Mesenchymal stem cell (in vitro differentiated cells and primary cell): ENCODE measurements at regions not wholly inside any gene's neighbourhood (a gene's known extent, or its start where the extent isn't known, plus 50 kb on each side); places are given as distances from the start of the nearest gene placed in this dataset.
"Not testable (repeated sequence)": the region's sequence is repeated elsewhere in the genome, so short reads cannot be mapped to it uniquely, and the experiment has no call there.

Experiments used
- DNase-seq: peaks from one replicate; pipeline ENCODE4 v3.0.0-alpha.2; 2013
- H2AFZ ChIP-seq: one replicate; pipeline ENCODE4 v1.6.1; 2013; ENCODE audit warnings: low read depth, mild to moderate bottlenecking, control low read depth, inconsistent platforms, low read length, moderate library complexity
- H2AK5ac ChIP-seq: 2 replicates; pipeline ENCODE4 v1.6.1; 2013; ENCODE audit warnings: low read length, moderate library complexity, mild to moderate bottlenecking, inconsistent platforms; ENCODE audit not compliant: severe bottlenecking
- H2BK120ac ChIP-seq: one replicate; pipeline ENCODE4 v1.6.1; 2013; ENCODE audit warnings: low read depth, mild to moderate bottlenecking, inconsistent platforms, low read length, moderate library complexity
- H2BK12ac ChIP-seq, 2 experiments: one replicate each; pipeline ENCODE4 v1.6.1; 2013; ENCODE audit warnings: inconsistent platforms in 2 of 2, low read length in 2 of 2, mild to moderate bottlenecking in 2 of 2, moderate library complexity in 2 of 2, control low read depth in 1 of 2
- H2BK15ac ChIP-seq: one replicate; pipeline ENCODE4 v1.6.1; 2013; ENCODE audit warnings: mild to moderate bottlenecking, low read depth, inconsistent platforms; ENCODE audit not compliant: poor library complexity, severe bottlenecking
- H2BK5ac ChIP-seq: 2 replicates; pipeline ENCODE4 v1.6.1; 2013; ENCODE audit warnings: low read depth, mild to moderate bottlenecking, low read length, control low read depth, inconsistent platforms; ENCODE audit not compliant: poor library complexity, severe bottlenecking
- H3K14ac ChIP-seq, 2 experiments: one replicate each; pipeline ENCODE4 v1.6.1; 2013; ENCODE audit warnings: inconsistent platforms in 2 of 2, low read length in 2 of 2, control low read depth in 1 of 2, mild to moderate bottlenecking in 1 of 2, moderate library complexity in 1 of 2
- H3K18ac ChIP-seq, 2 experiments: one replicate each; pipeline ENCODE4 v1.6.1; 2013; ENCODE audit warnings: inconsistent platforms in 2 of 2, low read length in 2 of 2, control low read depth in 1 of 2, low read depth in 1 of 2, mild to moderate bottlenecking in 1 of 2
- H3K23ac ChIP-seq, 2 experiments: one replicate each; pipeline ENCODE4 v1.6.1; 2013; ENCODE audit warnings: inconsistent platforms in 2 of 2, low read length in 2 of 2, mild to moderate bottlenecking in 2 of 2, moderate library complexity in 2 of 2, control low read depth in 1 of 2
- H3K27ac ChIP-seq: 2 replicates; pipeline ENCODE4 v1.5.1; 2013; ENCODE audit warnings: mild to moderate bottlenecking, moderate library complexity, low read length, control low read depth, inconsistent platforms; ENCODE audit not compliant: poor library complexity, severe bottlenecking
- H3K27me3 ChIP-seq, 2 experiments: 2 replicates each; pipeline versions ENCODE4 v1.6.1 to v1.7.0; 2013; ENCODE audit warnings: low read length in 2 of 2, mild to moderate bottlenecking in 2 of 2, moderate library complexity in 2 of 2, control low read depth in 1 of 2, inconsistent platforms in 1 of 2; ENCODE audit not compliant: control insufficient read depth in 1 of 2, insufficient read depth in 1 of 2
- H3K36me3 ChIP-seq, 2 experiments: 2 replicates each; pipeline versions ENCODE4 v1.6.1 to v1.7.0; 2013; ENCODE audit warnings: low read length in 2 of 2, control low read depth in 1 of 2, inconsistent platforms in 1 of 2, low read depth in 1 of 2, mild to moderate bottlenecking in 1 of 2; ENCODE audit not compliant: insufficient read depth in 2 of 2, control insufficient read depth in 1 of 2
- H3K4ac ChIP-seq, 2 experiments: one replicate each; pipeline ENCODE4 v1.6.1; 2013; ENCODE audit warnings: inconsistent platforms in 2 of 2, low read length in 2 of 2, mild to moderate bottlenecking in 2 of 2, moderate library complexity in 2 of 2, control low read depth in 1 of 2, low read depth in 1 of 2
- H3K4me1 ChIP-seq: 2 replicates; pipeline ENCODE4 v1.6.1; 2013; ENCODE audit warnings: low read depth, low read length, control low read depth; ENCODE audit not compliant: control insufficient read depth, insufficient read depth
- H3K4me2 ChIP-seq: 2 replicates; pipeline ENCODE4 v1.6.1; 2013; ENCODE audit warnings: low read length, mild to moderate bottlenecking, inconsistent platforms; ENCODE audit not compliant: poor library complexity, severe bottlenecking
- H3K4me3 ChIP-seq, 2 experiments: 2 replicates each; pipeline versions ENCODE4 v1.5.1 to v1.7.0; 2013; ENCODE audit warnings: low read length in 2 of 2, mild to moderate bottlenecking in 2 of 2, control low read depth in 1 of 2, low read depth in 1 of 2; ENCODE audit not compliant: insufficient read depth in 1 of 2
- H3K79me1 ChIP-seq: replicated peaks from 2 replicates; pipeline ENCODE4 v1.6.1; 2013; ENCODE audit warnings: mild to moderate bottlenecking, control low read depth, low read length, inconsistent platforms; ENCODE audit not compliant: poor library complexity, severe bottlenecking
- H3K9ac ChIP-seq: 2 replicates; pipeline ENCODE4 v1.7.0; 2013; ENCODE audit warnings: mild to moderate bottlenecking, low read length, moderate library complexity
- H3K9me3 ChIP-seq: 2 replicates; pipeline ENCODE4 v1.7.0; 2013; ENCODE audit warnings: mild to moderate bottlenecking, low read length; ENCODE audit not compliant: control insufficient read depth
- H4K8ac ChIP-seq: one replicate; pipeline ENCODE4 v1.6.1; 2013; ENCODE audit warnings: inconsistent platforms, mild to moderate bottlenecking, low read length, moderate library complexity
- H4K91ac ChIP-seq: one replicate; pipeline ENCODE4 v1.6.1; 2013; ENCODE audit warnings: mild to moderate bottlenecking, low read length, inconsistent platforms
- WGBS: methylation state at CpG from one replicate; pipeline ENCODE4 v1.1.7; 2013; ENCODE audit warnings: mixed read lengths; 5-methylcytosine and 5-hydroxymethylcytosine counted together

DNA sequence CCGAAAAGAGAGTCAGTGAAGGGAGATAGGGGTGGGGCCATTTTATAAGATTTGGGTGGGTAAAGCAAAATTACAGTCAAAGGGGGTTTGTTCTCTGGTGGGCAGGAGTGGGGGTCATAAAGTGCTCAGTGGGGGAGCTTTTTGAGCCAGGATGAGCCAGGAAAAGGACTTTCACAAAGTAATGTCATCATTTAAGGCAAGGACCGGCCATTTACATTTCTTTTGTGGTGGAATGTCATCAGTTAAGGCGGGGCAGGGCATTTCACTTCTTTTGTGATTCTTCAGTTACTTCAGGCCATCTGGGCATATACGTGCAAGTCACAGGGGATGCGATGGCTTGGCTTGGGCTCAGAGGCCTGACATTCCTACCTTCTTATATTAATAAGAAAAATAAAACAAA, 511.6 kb downstream of the GRIN2A start:
- not testable (repeated sequence) for H3K27me3 ChIP-seq, H2BK12ac ChIP-seq, H3K14ac ChIP-seq, H2BK15ac ChIP-seq, H3K79me1 ChIP-seq, H3K36me3 ChIP-seq, H3K4me2 ChIP-seq, H3K18ac ChIP-seq, H4K8ac ChIP-seq, H2AK5ac ChIP-seq, DNase-seq, H3K9ac ChIP-seq, H3K4ac ChIP-seq, H3K4me3 ChIP-seq, H3K4me1 ChIP-seq, H4K91ac ChIP-seq, H2BK5ac ChIP-seq, H3K23ac ChIP-seq, H2AFZ ChIP-seq, H2BK120ac ChIP-seq, H3K9me3 ChIP-seq, H3K27ac ChIP-seq
- 37% methylated on average over 3 of the region's 5 CpGs for WGBS

DNA sequence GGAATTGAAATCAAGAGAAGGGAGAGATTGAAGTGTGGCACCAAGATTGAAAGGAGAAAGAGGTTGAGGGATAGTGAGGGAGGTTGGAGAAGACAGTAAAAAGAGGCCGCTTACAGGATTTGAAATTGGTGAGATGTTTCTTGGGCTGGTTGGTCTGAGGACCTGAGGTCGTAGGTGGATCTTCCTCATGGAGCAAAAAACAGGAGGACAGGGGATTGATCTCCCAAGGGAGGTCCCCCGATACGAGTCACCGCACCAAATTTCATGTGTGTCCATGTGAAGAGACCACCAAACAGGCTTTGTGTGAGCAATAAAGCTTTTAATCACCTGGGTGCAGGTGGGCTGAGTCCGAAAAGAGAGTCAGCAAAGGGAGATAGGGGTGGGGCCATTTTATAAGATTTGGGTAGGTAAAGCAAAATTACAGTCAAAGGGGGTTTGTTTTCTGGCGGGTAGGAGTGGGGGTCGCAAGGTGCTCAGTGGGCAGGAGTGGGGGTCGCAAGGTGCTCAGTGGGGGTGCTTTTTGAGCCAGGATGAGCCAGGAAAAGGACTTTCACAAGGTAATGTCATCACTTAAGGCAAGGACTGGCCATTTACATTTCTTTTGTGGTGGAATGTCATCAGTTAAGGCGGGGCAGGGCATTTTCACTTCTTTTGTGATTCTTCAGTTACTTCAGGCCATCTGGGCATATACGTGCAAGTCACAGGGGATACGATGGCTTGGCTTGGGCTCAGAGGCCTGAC, 505.5 kb downstream of the GRIN2A start:
- DNase-seq, H4K91ac ChIP-seq, H4K8ac ChIP-seq, H3K4me3 ChIP-seq, H3K9ac ChIP-seq, H3K4me1 ChIP-seq, H3K27ac ChIP-seq, H3K14ac ChIP-seq, H2AFZ ChIP-seq, H2BK15ac ChIP-seq, H3K18ac ChIP-seq, H3K36me3 ChIP-seq, H2AK5ac ChIP-seq, H2BK5ac ChIP-seq, H3K4ac ChIP-seq, H3K23ac ChIP-seq, H3K9me3 ChIP-seq, H3K4me2 ChIP-seq, H2BK120ac ChIP-seq, H3K79me1 ChIP-seq, H2BK12ac ChIP-seq: not testable (repeated sequence)
- H3K27me3 ChIP-seq = peaks cover 0 to 29% of the 10 kb centered on the region in 2 experiments
- 56% methylated on average over 8 of the region's 12 CpGs for WGBS

DNA sequence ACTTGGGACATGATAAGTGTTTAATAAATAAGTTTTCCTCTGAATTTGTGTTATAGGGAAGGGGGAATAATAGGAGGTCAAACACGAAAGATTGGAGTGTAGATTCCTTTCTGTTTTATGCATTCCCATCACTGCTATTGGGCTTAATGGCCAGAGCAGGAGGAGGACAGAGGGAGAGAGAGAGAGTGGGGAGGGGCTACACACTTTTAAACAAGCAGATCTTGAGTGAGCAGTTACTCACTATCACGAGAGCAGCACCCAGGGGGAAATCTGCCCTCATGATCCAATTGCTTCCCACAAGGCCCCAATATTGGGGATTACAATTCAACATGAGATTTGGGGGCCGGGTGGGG, 505.0 kb downstream of the GRIN2A start:
- Histone ChIP-seq H2AK5ac (no peak overlapping the region), H3K4ac (no peak overlapping the region), H3K79me1 (no peaks in the 10 kb centered on the region), H4K8ac (no peak overlapping the region), H3K9me3 (no peaks in the 10 kb centered on the region), H2BK15ac (no peak overlapping the region), H3K9ac (no peak overlapping the region), H3K14ac (no peak overlapping the region), H4K91ac (no peak overlapping the region), H3K23ac (no peak overlapping the region), H3K27me3 (peaks cover 0 to 30% of the 10 kb centered on the region in 2 experiments), H3K36me3 (no peaks in the 10 kb centered on the region), H2BK120ac (no peak overlapping the region), H2AFZ (no peak overlapping the region), H2BK12ac (no peak overlapping the region), H3K4me2 (no peak overlapping the region), H3K4me3 (no peak overlapping the region), H3K18ac (no peak overlapping the region), H2BK5ac (no peak overlapping the region), H3K4me1 (no peaks in the 10 kb centered on the region), H3K27ac (no peak overlapping the region)
- no peak for DNase-seq
- 23% methylated on average over 1 of the region's 3 CpGs for WGBS

DNA sequence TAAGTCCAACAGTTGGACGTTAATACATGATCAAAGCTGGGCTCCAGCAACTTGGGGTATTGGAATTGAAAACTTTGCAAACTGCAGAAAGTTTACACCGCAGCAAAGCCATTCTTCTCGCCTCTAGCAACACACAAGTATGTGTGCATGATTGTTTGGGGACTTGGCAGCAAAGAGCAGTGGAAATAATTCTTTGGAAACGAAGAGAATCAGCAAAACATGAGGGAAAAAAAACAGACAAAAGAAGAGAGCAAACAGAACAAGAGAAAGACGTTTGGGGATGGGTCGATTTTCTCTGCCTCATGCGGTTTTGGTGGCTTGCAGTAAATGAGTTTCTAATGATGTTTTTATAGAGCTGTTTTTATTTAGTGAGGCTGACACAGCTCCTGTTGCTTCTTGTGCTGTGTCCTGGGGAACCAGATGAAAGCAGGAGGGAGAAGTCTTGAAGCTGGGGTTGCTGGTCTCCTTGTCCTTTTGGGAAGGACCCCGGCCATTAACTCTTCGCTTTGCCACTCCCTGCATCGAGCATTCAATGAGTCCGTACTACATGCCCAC, 502.9 kb downstream of the GRIN2A start:
- Histone ChIP-seq H3K14ac (no peak overlapping the region), H3K36me3 (no peaks in the 10 kb centered on the region), H2AK5ac (no peak overlapping the region), H3K4ac (no peak overlapping the region), H3K9ac (no peak overlapping the region), H2BK120ac (no peak overlapping the region), H2AFZ (no peak overlapping the region), H3K4me3 (no peak overlapping the region), H4K8ac (no peak overlapping the region), H3K23ac (no peak overlapping the region), H2BK15ac (no peak overlapping the region), H3K27ac (no peak overlapping the region), H3K4me2 (no peak overlapping the region), H3K4me1 (no peaks in the 10 kb centered on the region), H3K79me1 (no peaks in the 10 kb centered on the region), H3K27me3 (peaks cover 0 to 34% of the 10 kb centered on the region in 2 experiments), H2BK5ac (no peak overlapping the region), H3K18ac (no peak overlapping the region), H3K9me3 (no peaks in the 10 kb centered on the region), H4K91ac (no peak overlapping the region), H2BK12ac (no peak overlapping the region)
- no peak for DNase-seq
- 32% methylated on average over 8 of the region's 11 CpGs for WGBS
